Neural cell (in vitro differentiated cells): ENCODE measurements at regions not wholly inside any gene's neighbourhood (a gene's known extent, or its start where the extent isn't known, plus 50 kb on each side); places are given as distances from the start of the nearest gene placed in this dataset.

Experiments
- H2AFZ ChIP-seq: fragments of 200-600, 300-800 bp; sonication (generic), shearing (Covaris generic); 2 replicates; pipeline ENCODE4 v1.6.0; 2014; ENCODE audit warnings: low read depth, mild to moderate bottlenecking, antibody characterized with exemption, low read length, moderate library complexity
- H3F3A ChIP-seq: fragments of 200-600 bp; shearing (Covaris generic); 2 replicates; pipeline ENCODE4 v1.6.1; 2016; ENCODE audit warnings: mild to moderate bottlenecking, moderate library complexity, mixed read lengths, antibody characterized with exemption, low read length; ENCODE audit not compliant: insufficient read depth, poor library complexity, severe bottlenecking
- H3K27ac ChIP-seq: fragments of 200-600, 300-800 bp; sonication (generic), shearing (Covaris generic); 2 replicates; pipeline ENCODE4 v1.5.1; 2014; ENCODE audit warnings: mild to moderate bottlenecking, low read length, moderate library complexity
- H3K27me3 ChIP-seq: fragments of 300-800, 200-600 bp; sonication (generic), shearing (Covaris generic); 2 replicates; pipeline ENCODE4 v1.6.0; 2014; ENCODE audit warnings: mild to moderate bottlenecking, low read depth, low read length, moderate library complexity; ENCODE audit not compliant: insufficient read depth
- H3K36me3 ChIP-seq: fragments of 300-800, 200-600 bp; sonication (generic), shearing (Covaris generic); 2 replicates; pipeline ENCODE4 v1.5.1; 2014; ENCODE audit warnings: mild to moderate bottlenecking, antibody characterized with exemption, low read length, moderate library complexity; ENCODE audit not compliant: insufficient read depth
- H3K4me2 ChIP-seq: fragments of 300-800, 200-600 bp; sonication (generic), shearing (Covaris generic); 2 replicates; pipeline ENCODE4 v1.6.0; 2014; ENCODE audit warnings: mild to moderate bottlenecking, low read length
- H3K4me3 ChIP-seq: fragments of 300-800, 200-600 bp; sonication (generic), shearing (Covaris generic); 2 replicates; pipeline ENCODE4 v1.5.1; 2014; ENCODE audit warnings: mild to moderate bottlenecking, low read length, moderate library complexity
- H3K79me2 ChIP-seq: fragments of 200-600 bp; shearing (Covaris generic); replicated peaks from 2 replicates; pipeline ENCODE4 v1.6.0; 2014; ENCODE audit warnings: mild to moderate bottlenecking, low read length, moderate library complexity; ENCODE audit not compliant: insufficient read depth
- H3K9ac ChIP-seq: fragments of 300-800, 200-600 bp; sonication (generic), shearing (Covaris generic); 2 replicates; pipeline ENCODE4 v1.6.1; 2016; ENCODE audit warnings: mild to moderate bottlenecking, low read length, mixed read lengths
- H3K9me2 ChIP-seq: fragments of 200-600 bp; shearing (Covaris generic); 2 replicates; pipeline ENCODE4 v1.6.1; 2016; ENCODE audit warnings: mild to moderate bottlenecking, low read length, mixed read lengths; ENCODE audit not compliant: insufficient read depth
- H3K9me3 ChIP-seq: fragments of 200-600, 300-800 bp; sonication (generic), shearing (Covaris generic); 2 replicates; pipeline ENCODE4 v1.6.1; 2016; ENCODE audit warnings: mild to moderate bottlenecking, mixed run types, low read length, moderate library complexity, mixed read lengths
- H4K20me1 ChIP-seq: fragments of 200-600 bp; shearing (Covaris generic); 2 replicates; pipeline ENCODE4 v1.6.1; 2016; ENCODE audit warnings: mild to moderate bottlenecking, mixed run types; ENCODE audit not compliant: insufficient read depth
- CTCF ChIP-seq: fragments of 450-650 bp; IDR thresholded peaks from 2 replicates; pipeline ENCODE4 v1.5.1; 2014; ENCODE audit warnings: antibody characterized with exemption, mild to moderate bottlenecking, moderate library complexity; ENCODE audit not compliant: poor library complexity, severe bottlenecking
- EP300 ChIP-seq: fragments of 450-650 bp; conservative IDR thresholded peaks from 2 replicates; pipeline ENCODE4 v1.6.1; 2014; ENCODE audit warnings: antibody characterized with exemption, mild to moderate bottlenecking, moderate library complexity; ENCODE audit not compliant: poor library complexity, severe bottlenecking
- EZH2 ChIP-seq: fragments of 200-600, 300-800 bp; shearing (Covaris generic), sonication (generic); IDR thresholded peaks from 2 replicates; pipeline ENCODE4 v1.6.1; 2014; ENCODE audit warnings: antibody characterized with exemption, low read length, borderline replicate concordance, mild to moderate bottlenecking; ENCODE audit not compliant: insufficient read depth, poor library complexity, severe bottlenecking
- MXI1 ChIP-seq: fragments of 450-650 bp; conservative IDR thresholded peaks from 2 replicates; pipeline ENCODE4 v1.6.1; 2014; ENCODE audit warnings: antibody characterized with exemption, mild to moderate bottlenecking; ENCODE audit not compliant: poor library complexity, severe bottlenecking
- POLR2AphosphoS5 ChIP-seq: IDR thresholded peaks from 2 replicates; pipeline ENCODE4 v1.6.1; 2012
- RAD21 ChIP-seq: fragments of 450-650 bp; conservative IDR thresholded peaks from 2 replicates; pipeline ENCODE4 v1.6.1; 2014; ENCODE audit warnings: antibody characterized with exemption, mild to moderate bottlenecking, moderate library complexity
- REST ChIP-seq: IDR thresholded peaks from 2 replicates; pipeline ENCODE4 v1.6.1; 2012; ENCODE audit warnings: borderline replicate concordance
- SMC3 ChIP-seq: fragments of 450-650 bp; conservative IDR thresholded peaks from 2 replicates; pipeline ENCODE4 v1.6.1; 2014; ENCODE audit warnings: antibody characterized with exemption, mild to moderate bottlenecking, moderate library complexity; ENCODE audit not compliant: poor library complexity
- TAF1 ChIP-seq: IDR thresholded peaks from 2 replicates; pipeline ENCODE4 v1.6.1; 2012; ENCODE audit warnings: low read depth

GRCh38 chr2:154537024-154537423 lies 161.5 kb upstream of the KCNJ3 start:
- H2AFZ ChIP-seq: no peak overlapping the region
- H3K27me3 ChIP-seq: no peaks in the 10 kb centered on the region
- H3K9me3 ChIP-seq: no peaks in the 10 kb centered on the region
- no peak overlapping the region for H3K9ac ChIP-seq
- H3K36me3 ChIP-seq: no peaks in the 10 kb centered on the region
- no peak overlapping the region for H3K4me2 ChIP-seq
- TF ChIP-seq CTCF: no peak
- no peak for TF ChIP-seq POLR2AphosphoS5
- TF ChIP-seq TAF1: no peak
- TF ChIP-seq REST: no peak
- TF ChIP-seq MXI1: no peak
- TF ChIP-seq RAD21: no peak
- TF ChIP-seq EP300: no peak
- no peak for TF ChIP-seq EZH2
- TF ChIP-seq SMC3: no peak
- no peaks in the 10 kb centered on the region for H3K9me2 ChIP-seq
- H4K20me1 ChIP-seq: no peaks in the 10 kb centered on the region
- H3K79me2 ChIP-seq: no peaks in the 10 kb centered on the region
- no peaks in the 10 kb centered on the region for H3F3A ChIP-seq
- H3K27ac ChIP-seq: no peak overlapping the region
- H3K4me3 ChIP-seq: no peak overlapping the region

- no peak overlapping the region for H2AFZ ChIP-seq
- no peaks in the 10 kb centered on the region for H4K20me1 ChIP-seq
- TF ChIP-seq CTCF (no peak), RAD21 (no peak), MXI1 (no peak), REST (no peak), EP300 (no peak), POLR2AphosphoS5 (no peak), TAF1 (no peak), EZH2 (no peak), SMC3 (no peak)
- no peak overlapping the region for H3K4me2 ChIP-seq
- no peak overlapping the region for H3K9ac ChIP-seq
- H3K79me2 ChIP-seq: no peaks in the 10 kb centered on the region
- H3K9me3 ChIP-seq: no peaks in the 10 kb centered on the region
- no peaks in the 10 kb centered on the region for H3K27me3 ChIP-seq
- H3F3A ChIP-seq: no peaks in the 10 kb centered on the region
- no peak overlapping the region for H3K4me3 ChIP-seq
- H3K36me3 ChIP-seq: no peaks in the 10 kb centered on the region
- peak overlapping the region; percentile 4 for H3K27ac ChIP-seq
- H3K9me2 ChIP-seq: no peaks in the 10 kb centered on the region
These were observed 160.5 kb upstream of the KCNJ3 start for GRCh38 chr2:154537843-154538450.
